ENCODE measurements at regions not wholly inside any gene's neighbourhood (a gene's known extent, or its start where the extent isn't known, plus 50 kb on each side); places are given as distances from the start of the nearest gene placed in this dataset.
"Not testable (repeated sequence)": the region's sequence is repeated elsewhere in the genome, so short reads cannot be mapped to it uniquely, and the experiment has no call there.

DNA sequence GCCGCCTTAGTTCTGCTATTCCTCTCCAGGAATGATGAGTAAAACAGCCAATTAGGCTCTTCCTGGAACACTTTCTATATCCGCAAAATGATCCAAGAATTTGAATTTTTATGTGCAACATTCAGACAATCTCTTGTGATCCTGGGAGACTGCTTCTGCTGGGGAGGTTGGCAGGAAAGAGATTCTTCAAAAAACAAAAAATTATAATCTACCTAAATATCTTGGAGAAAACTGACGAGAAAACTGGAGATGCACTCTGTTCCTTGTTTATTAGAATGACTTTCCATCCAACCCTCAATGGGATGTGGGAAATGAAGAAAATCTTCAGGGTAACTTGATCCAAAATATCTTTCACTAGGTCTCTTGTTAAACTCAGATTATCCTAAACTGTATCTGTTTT lies 346.3 kb upstream of the UBE2E2 start:
- no peak overlapping the region for H3K27ac Mint-ChIP-seq
- ATAC-seq (no peak), DNase-seq (no peak)
- CTCF ChIA-PET = no interaction called here
- no peaks in the 10 kb centered on the region for H3K4me1 Mint-ChIP-seq
- no peak overlapping the region for H3K4me3 Mint-ChIP-seq
- H3K9me3 Mint-ChIP-seq (ENCODE audit: low read depth) = peaks cover 2% of the 10 kb centered on the region
- no peaks in the 10 kb centered on the region for H3K27me3 Mint-ChIP-seq
- H3K36me3 Mint-ChIP-seq = no peaks in the 10 kb centered on the region

DNA sequence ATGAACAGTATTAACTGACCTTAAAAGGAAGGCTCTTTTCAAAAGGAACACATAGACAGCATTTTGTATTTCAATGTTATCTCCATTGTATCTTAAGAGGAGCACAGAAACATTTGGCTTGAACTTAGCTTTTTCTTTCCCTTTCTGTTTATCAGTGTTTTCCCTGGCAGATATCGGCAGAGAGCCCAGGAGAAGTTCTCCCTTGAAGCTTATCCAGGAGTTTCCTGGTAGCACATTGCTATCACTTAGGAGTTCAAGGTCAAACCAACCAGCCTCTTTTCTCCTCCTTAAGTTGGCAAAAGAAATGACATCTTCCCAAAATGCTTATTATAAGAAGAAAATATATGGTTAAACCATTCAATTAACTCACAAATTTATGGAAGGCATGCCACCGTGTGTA lies 344.6 kb upstream of the UBE2E2 start:
- CTCF ChIA-PET = no interaction called here
- no peaks in the 10 kb centered on the region for H3K4me1 Mint-ChIP-seq
- no peak overlapping the region for H3K27ac Mint-ChIP-seq
- no peaks in the 10 kb centered on the region for H3K36me3 Mint-ChIP-seq
- ATAC-seq (no peak), DNase-seq (no peak)
- H3K27me3 Mint-ChIP-seq = no peaks in the 10 kb centered on the region
- H3K9me3 Mint-ChIP-seq (ENCODE audit: low read depth) = peaks cover 1% of the 10 kb centered on the region
- H3K4me3 Mint-ChIP-seq = no peak overlapping the region

DNA sequence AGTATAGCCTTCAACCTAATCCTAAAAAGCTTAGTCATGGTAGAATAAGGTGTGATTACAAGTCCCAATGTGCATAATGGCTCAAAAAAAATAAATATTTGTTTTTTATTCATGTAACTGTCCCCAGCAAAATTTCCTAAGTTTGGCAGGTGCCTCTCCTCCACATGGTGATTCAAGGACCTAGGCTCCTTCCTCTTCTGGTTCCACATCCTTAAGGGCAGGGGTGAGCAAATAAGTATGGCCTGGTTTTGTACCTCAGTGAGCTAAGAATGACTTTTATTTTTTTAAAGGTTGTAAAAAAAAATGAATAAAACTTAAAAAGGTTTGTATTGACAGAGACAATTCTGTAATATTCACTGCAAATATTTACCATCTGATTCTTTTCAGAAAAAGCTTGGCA lies 343.5 kb upstream of the UBE2E2 start:
- Mint-ChIP-seq H3K9me3 (ENCODE audit: low read depth) (no peaks in the 10 kb centered on the region), H3K27ac (no peak overlapping the region), H3K4me3 (no peak overlapping the region), H3K36me3 (no peaks in the 10 kb centered on the region), H3K4me1 (no peaks in the 10 kb centered on the region), H3K27me3 (no peaks in the 10 kb centered on the region)
- no peak for DNase-seq
- no peak for ATAC-seq
- CTCF ChIA-PET = no interaction called here

DNA sequence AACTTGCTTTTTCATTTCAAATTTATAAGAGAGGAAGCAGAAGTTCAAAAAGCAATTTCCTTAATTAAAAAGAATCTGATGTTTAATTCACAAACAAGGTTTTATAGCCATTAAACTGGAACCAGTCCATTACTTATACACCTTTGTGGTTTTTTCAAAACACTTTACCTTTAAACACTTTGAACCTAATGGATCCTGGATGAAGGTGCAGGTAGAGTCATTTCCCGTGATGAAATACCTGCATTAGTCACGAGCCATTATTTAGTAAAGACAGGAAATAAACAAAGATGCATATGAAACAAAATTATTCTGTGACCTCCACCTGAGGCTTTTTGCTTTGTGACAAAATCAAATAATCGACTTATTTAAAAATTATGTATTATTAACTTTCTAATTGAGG lies 341.7 kb upstream of the UBE2E2 start:
- ATAC-seq (no peak), DNase-seq (no peak)
- Mint-ChIP-seq H3K27ac (no peak overlapping the region), H3K4me1 (no peaks in the 10 kb centered on the region), H3K27me3 (no peaks in the 10 kb centered on the region), H3K9me3 (ENCODE audit: low read depth) (no peaks in the 10 kb centered on the region), H3K4me3 (no peak overlapping the region), H3K36me3 (no peaks in the 10 kb centered on the region)
- CTCF ChIA-PET = no interaction called here

DNA sequence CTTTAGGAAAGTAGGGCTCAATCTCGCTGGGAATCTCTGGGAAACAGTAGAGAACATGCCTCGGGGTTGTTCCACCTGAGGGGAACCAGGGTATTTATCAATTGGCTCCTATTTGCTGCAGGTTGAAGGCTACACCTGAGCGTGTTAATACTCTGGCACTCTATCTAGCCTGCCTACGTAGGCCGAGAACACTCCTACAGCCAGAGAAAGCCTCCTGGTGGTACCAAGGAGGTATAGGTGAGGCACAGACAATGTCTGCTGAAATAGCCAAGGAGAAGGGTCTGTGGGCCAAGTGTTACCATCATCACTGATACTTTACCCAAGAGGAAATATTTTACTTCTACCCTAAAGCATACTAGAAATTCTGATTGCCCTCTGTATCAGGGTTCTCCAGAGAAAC lies 341.0 kb upstream of the UBE2E2 start:
- H3K36me3 Mint-ChIP-seq = no peaks in the 10 kb centered on the region
- H3K4me1 Mint-ChIP-seq = no peaks in the 10 kb centered on the region
- no peaks in the 10 kb centered on the region for H3K9me3 Mint-ChIP-seq (ENCODE audit: low read depth)
- no peaks in the 10 kb centered on the region for H3K27me3 Mint-ChIP-seq
- H3K4me3 Mint-ChIP-seq = no peak overlapping the region
- CTCF ChIA-PET = no interaction called here
- ATAC-seq (no peak), DNase-seq (no peak)
- no peak overlapping the region for H3K27ac Mint-ChIP-seq

DNA sequence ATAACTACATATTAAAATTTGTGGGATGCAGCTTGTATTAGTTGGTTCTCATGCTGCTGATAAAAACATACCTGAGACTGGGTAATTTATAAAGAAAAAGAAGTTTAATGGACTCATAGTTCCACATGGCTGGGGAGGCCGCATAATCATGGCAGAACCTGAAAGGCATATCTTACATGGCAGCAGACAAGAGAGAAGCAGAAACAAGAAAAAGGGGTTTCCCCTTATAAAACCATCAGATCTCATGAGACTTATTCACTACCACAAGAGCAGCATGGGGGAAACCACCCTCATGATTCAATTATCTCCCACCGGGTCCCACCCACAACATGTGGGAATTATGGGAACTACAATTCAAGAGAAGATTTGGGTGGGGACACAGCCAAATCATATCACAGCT lies 320.3 kb upstream of the UBE2E2 start:
- H3K27me3 Mint-ChIP-seq; H3K36me3 Mint-ChIP-seq; ATAC-seq; CTCF ChIA-PET; H3K4me1 Mint-ChIP-seq; H3K4me3 Mint-ChIP-seq; H3K27ac Mint-ChIP-seq; DNase-seq; H3K9me3 Mint-ChIP-seq (ENCODE audit: low read depth): not testable (repeated sequence)

DNA sequence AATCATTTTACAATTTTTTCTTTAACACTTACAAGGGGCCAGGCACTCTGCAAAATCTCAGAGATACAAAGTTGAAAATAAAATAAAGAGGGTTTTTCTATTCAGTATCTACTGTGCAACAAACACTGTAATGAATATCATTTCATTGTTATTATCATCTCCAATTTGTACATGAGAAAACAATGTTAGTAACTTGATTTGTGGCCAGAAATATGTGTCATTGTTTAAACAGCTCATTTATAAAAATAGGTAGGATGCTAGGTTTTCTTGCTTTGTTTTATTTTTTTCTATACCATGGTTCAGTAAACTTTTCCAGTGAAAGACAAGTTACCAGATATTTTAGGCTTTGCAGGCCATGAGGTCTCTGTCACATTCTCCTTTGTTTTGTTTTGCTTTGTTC lies 318.1 kb upstream of the UBE2E2 start:
- Mint-ChIP-seq H3K4me3 (no peak overlapping the region), H3K36me3 (no peaks in the 10 kb centered on the region), H3K9me3 (ENCODE audit: low read depth) (peaks cover 5% of the 10 kb centered on the region), H3K4me1 (no peaks in the 10 kb centered on the region), H3K27me3 (no peaks in the 10 kb centered on the region), H3K27ac (no peak overlapping the region)
- ATAC-seq (no peak), DNase-seq (no peak)
- CTCF ChIA-PET = no interaction called here

DNA sequence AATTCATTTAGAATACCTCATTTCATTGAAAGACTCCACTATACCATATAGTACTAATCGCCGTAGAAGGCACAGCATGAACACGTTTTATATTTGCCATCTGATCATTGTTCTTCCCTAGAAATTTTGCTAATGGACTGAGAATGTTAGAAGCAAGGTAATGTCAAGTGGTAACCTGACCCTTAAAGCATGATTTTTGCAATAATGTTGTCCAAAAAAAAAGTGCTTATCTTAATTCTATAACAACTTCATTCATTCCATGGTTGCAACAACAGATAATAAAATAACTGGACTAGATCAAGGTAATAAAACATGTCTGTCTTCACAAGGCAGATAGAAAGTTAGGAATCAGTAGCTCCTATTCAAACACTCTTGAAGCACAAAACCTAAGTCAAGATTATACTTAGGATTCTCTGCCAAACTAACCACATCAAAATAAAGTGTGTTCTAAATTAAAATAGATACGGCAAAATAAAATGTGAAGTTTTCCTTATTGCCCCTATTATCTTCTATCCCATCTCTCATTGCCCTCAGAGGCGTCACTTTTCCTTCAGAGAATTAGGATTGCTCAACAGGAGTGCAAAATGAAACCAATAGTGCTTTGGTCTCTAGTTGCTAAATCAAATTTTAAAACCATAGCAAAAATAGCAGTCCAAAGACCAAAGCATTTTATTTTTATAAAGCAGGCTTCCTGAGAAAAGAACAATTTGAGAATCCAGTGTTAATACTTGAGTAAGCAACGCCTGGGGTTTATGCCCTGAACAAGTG lies 317.4 kb upstream of the UBE2E2 start:
- Mint-ChIP-seq H3K4me3 (no peak overlapping the region), H3K36me3 (no peaks in the 10 kb centered on the region), H3K4me1 (no peaks in the 10 kb centered on the region), H3K9me3 (ENCODE audit: low read depth) (peaks cover 5% of the 10 kb centered on the region), H3K27ac (no peak overlapping the region), H3K27me3 (no peaks in the 10 kb centered on the region)
- CTCF ChIA-PET = no interaction called here
- ATAC-seq (no peak), DNase-seq (no peak)

DNA sequence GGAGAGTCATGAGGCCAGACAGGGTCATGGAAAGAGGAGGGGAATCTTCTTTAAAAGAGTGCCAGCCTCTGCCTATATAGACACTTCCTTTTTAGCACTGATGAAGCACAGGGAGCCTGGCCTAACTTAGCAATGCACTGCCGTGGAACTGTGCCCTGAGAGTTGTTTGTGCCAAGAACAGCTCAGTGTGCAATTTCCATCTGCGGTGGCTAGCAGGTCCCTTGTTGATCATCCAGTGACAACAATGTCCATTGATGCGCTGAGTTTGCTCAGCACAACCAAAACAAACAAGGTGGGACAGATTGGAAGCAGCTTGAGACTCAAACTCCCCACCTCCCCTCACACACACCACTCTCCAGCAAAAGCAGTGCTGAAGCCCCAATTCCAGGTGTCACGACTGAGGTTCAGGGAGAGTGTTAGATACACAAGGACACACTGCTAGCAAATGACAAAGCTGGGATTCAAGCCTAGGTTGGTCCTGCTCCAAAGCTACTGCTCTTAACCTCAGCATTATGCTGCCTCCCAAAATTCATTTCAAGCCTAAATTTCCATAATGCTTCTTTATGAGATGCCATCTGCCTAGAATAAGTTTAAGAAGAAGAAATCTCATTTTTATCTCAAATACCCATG lies 316.6 kb upstream of the UBE2E2 start:
- no peaks in the 10 kb centered on the region for H3K4me1 Mint-ChIP-seq

DNA sequence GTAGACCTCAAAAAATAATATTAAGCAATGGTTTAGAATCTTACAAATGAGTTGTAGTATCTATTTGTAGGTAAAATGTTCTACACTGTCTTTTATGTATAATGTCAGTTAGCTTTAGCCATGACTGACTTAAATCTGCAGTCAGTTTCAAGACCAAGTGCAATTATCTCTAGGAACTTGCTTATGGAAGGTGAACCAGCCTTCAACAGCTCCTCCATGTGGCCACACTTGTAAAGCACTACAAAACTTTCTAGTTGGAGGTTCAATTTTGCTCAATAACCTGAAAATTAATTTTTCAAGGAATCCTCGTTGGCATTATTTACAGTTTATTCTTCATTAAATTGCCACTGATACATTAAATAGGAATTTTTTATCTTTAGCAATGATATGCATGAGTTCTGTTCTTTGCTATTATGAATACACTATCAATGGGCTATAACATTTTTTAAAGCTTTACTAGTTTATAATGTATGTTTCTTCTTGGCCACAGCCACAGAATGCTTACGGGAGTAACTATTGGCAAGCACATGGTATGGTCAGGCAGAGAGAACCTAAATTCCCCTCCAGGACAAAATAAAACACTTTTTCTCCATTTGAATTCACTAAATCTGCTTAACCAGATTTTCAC lies 315.3 kb upstream of the UBE2E2 start:
- ATAC-seq (no peak), DNase-seq (no peak)
- H3K9me3 Mint-ChIP-seq (ENCODE audit: low read depth) = no peaks in the 10 kb centered on the region
- H3K4me1 Mint-ChIP-seq = no peaks in the 10 kb centered on the region
- H3K27ac Mint-ChIP-seq = no peak overlapping the region
- H3K27me3 Mint-ChIP-seq = no peaks in the 10 kb centered on the region
- CTCF ChIA-PET = no interaction called here
- H3K36me3 Mint-ChIP-seq = no peaks in the 10 kb centered on the region
- no peak overlapping the region for H3K4me3 Mint-ChIP-seq

More for the DNA sequence above, 316.6 kb upstream of the UBE2E2 start:
- DNase-seq (no peak), ATAC-seq (no peak)
- H3K36me3 Mint-ChIP-seq = no peaks in the 10 kb centered on the region
- H3K27me3 Mint-ChIP-seq = no peaks in the 10 kb centered on the region
- H3K4me3 Mint-ChIP-seq = no peak overlapping the region
- H3K27ac Mint-ChIP-seq = no peak overlapping the region
- CTCF ChIA-PET = no interaction called here
- H3K9me3 Mint-ChIP-seq (ENCODE audit: low read depth) = peaks cover 3% of the 10 kb centered on the region

DNA sequence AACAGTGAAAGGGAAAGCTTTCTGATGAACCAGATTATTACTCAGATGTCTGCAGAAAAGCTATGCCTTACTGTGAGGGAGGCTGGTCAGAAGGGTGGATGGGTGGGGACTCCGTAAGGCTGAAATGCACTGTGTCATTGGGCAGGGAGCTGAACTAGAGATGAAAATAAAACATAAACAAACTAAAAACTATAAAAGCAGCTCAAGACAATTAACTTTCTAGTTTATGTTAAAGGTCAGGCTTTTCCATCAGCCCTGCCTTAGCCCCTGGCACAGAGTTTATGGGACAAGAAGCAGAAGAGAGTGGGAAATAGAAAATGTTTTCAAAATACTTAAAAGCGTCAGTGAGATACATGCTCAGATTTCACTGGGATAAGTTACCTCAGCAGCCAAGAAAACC lies 310.0 kb upstream of the UBE2E2 start:
- ATAC-seq = no peak
- no peak for DNase-seq
- H3K27me3 Mint-ChIP-seq = no peaks in the 10 kb centered on the region
- H3K4me1 Mint-ChIP-seq = no peaks in the 10 kb centered on the region
- CTCF ChIA-PET = no interaction called here
- no peaks in the 10 kb centered on the region for H3K36me3 Mint-ChIP-seq
- no peak overlapping the region for H3K27ac Mint-ChIP-seq
- H3K9me3 Mint-ChIP-seq (ENCODE audit: low read depth) = peaks cover 3% of the 10 kb centered on the region
- no peak overlapping the region for H3K4me3 Mint-ChIP-seq

DNA sequence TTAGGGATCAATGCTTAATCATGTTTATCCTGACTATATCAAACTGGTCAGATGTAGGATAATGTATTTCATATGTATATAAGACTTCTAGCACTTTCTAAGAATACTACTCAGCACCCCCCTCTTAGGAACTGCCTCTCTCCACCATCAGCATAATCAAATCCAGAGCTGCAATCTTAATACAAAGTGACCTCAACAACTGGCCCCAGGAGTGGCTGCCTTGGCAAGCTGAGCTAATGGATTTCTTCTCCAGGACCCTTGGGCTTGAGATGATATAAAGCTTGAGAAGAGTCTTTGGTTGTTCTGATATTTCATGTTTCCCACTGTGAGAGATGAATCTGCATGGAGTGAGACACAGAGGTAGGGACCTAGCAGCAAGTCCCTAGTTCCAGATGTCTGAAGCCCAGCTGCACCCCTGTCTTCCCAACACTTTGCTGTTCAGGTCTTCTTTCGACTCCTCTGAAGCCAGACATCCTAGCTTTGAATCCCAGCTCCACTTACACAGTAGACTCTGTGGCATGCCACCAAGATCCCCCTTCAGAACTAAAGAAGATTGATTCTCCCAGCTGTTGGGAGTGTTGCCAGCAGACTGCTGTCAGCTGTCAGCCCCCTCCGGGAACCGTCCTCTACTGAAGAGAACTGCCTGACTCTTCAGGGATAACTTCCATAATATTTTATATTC lies 309.3 kb upstream of the UBE2E2 start:
- no peaks in the 10 kb centered on the region for H3K36me3 Mint-ChIP-seq
- H3K9me3 Mint-ChIP-seq (ENCODE audit: low read depth) = peaks cover 3% of the 10 kb centered on the region

DNA sequence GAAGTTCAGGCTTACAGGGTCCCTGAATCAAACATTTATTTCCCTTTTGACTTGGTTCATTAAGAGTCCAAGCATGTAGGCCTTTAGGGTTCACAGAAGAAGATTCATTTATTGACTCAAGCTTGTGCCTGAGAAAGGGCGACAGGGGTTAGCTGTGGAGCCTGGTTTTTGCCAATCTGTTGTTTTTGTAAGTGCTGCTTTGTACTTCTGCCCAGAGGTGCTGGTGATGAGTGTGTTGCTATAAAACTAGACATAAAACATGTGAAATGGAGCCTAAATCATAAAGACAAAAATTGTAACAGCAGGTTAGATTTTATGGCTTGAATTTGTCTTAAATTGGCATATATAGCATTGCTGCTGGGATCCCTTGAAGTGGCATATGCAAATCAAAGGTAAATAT lies 308.3 kb upstream of the UBE2E2 start:
- H3K27me3 Mint-ChIP-seq = no peaks in the 10 kb centered on the region
- CTCF ChIA-PET = no interaction called here

More for the DNA sequence above, 309.3 kb upstream of the UBE2E2 start:
- H3K4me1 Mint-ChIP-seq = no peaks in the 10 kb centered on the region
- ATAC-seq (no peak), DNase-seq (no peak)
- H3K4me3 Mint-ChIP-seq = no peak overlapping the region
- no peaks in the 10 kb centered on the region for H3K27me3 Mint-ChIP-seq
- H3K27ac Mint-ChIP-seq = no peak overlapping the region
- CTCF ChIA-PET = no interaction called here

DNA sequence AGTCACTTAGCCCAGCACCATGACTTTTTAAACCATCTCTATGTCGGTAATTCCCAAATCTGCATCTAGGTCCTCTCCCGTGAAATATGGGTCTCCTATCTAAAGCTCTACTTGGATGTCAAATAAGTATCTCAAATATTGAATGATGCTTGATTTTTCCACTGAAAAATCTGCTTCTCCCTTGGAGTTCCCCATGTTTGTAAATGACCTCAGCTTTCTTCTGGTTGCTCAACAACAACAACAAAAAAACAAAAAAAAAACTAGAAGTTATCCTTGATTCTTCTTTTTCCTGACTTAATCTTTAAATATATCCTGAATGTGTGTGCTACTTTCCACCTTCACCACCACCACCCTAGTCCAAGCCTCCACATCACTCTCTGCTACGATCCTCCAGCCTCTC lies 307.5 kb upstream of the UBE2E2 start:
- no peaks in the 10 kb centered on the region for H3K27me3 Mint-ChIP-seq

More for the DNA sequence above, 308.3 kb upstream of the UBE2E2 start:
- Mint-ChIP-seq H3K4me1 (no peaks in the 10 kb centered on the region), H3K9me3 (ENCODE audit: low read depth) (peaks cover 4% of the 10 kb centered on the region), H3K4me3 (no peak overlapping the region), H3K36me3 (no peaks in the 10 kb centered on the region), H3K27ac (no peak overlapping the region)
- no peak for DNase-seq
- no peak for ATAC-seq

More for the DNA sequence above, 307.5 kb upstream of the UBE2E2 start:
- CTCF ChIA-PET = no interaction called here
- peaks cover 6% of the 10 kb centered on the region for H3K9me3 Mint-ChIP-seq (ENCODE audit: low read depth)
- no peak overlapping the region for H3K4me3 Mint-ChIP-seq
- ATAC-seq = no peak
- H3K36me3 Mint-ChIP-seq = no peaks in the 10 kb centered on the region
- no peak overlapping the region for H3K27ac Mint-ChIP-seq
- no peak for DNase-seq
- no peaks in the 10 kb centered on the region for H3K4me1 Mint-ChIP-seq

Measured in activated CD8-positive, alpha-beta memory T cell treated with anti-CD3 and anti-CD28 coated beads, Interleukin-2, amount 10 ng/mL, durations not matched to agents 7 days and 5 days (primary cell).